Superior temporal gyrus (tissue), 1 donor: ENCODE measurements at regions not wholly inside any gene's neighbourhood (a gene's known extent, or its start where the extent isn't known, plus 50 kb on each side); places are given as distances from the start of the nearest gene placed in this dataset.

ENCODE experiments used
- DNase-seq: peaks from one replicate; pipeline ENCODE4 v3.0.0-alpha.2; 2016; ENCODE audit errors: extremely low spot score

DNA sequence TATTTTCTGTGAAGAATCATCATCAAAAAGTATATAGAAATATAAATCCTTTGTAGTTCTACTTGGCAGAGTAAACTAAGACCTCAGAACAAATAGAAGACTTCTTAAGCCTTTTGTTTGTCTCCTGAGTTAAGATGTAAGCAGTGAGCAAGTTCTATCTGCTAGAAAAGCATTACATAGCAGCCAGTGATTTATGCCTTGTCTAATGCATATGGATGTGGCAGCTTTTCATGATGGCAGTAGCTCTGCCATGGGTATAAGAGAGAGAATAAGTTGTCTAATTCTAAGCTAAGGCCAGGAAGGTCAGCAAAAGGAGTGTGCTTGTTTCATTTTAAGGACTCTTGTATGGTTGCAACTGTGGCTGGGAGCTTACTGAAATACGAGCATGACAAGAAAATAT, 920.2 kb downstream of the GRIK2 start:
- no peak for DNase-seq

DNA sequence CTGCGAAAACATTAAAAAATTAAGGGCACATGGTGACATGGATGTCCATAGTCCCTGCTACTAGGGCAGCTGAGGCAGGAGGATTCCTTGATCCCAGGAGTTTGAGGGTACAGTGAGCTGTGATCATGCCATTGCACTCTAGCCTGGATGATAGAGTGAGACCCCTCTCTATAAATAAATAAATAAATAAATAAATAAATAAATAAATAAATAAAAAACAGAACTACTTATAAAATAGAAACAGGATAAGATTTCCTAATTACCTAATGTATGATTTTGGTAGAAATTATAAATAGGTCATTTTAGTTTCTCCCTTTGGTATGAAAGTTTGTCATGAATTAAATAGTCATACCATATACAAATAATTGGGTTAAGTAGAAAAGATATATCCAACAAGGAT, 916.2 kb downstream of the GRIK2 start:
- DNase-seq = no peak

DNA sequence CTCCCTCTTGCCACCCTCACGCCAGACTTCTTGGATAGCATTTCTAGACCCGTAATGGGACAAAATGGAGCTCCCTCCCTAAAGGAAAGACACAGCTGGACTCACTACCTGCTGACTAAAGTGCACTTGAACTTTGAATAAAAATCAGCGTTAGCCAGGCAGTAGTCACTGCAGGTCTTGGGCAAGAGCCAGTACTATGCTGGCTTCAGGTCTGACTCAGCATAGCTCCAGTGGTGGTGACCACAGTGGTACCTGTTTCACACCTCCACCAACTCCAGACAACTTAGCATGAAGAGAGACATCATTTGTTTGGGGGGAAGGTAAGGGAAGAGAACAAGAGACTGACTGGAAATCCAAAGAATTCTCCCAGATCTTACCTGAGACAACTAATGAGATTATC, 906.8 kb downstream of the GRIK2 start:
- no peak for DNase-seq

DNA sequence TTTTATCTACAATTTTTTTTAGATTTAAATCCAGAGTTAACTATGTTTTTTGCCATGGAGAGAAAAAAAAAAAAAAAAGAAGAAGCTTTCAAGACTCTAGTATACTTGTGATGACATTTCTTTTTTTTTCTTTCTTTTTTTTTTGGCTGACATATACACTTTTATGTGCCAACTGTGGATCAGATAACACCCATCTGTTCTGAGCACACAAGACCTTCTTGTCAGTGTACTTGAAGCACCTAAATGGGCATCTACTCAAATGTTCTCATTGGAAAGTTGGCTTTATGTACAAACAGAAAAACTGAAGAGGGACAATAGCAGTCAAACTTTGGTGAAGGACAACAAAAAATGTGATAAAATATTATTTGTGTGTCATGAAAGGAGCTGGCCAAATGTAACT, 904.5 kb downstream of the GRIK2 start:
- DNase-seq = no peak
